DMS53 treated with DMSO at 0.1 percent for 48 hours (cell line): ENCODE measurements at regions not wholly inside any gene's neighbourhood (a gene's known extent, or its start where the extent isn't known, plus 50 kb on each side); places are given as distances from the start of the nearest gene placed in this dataset.
"Not testable (repeated sequence)": the region's sequence is repeated elsewhere in the genome, so short reads cannot be mapped to it uniquely, and the experiment has no call there.

Experiments
- DNase-seq: peaks from one replicate; lab custom pipeline; 2025; ENCODE audit not compliant: unreplicated experiment; lab: John Stamatoyannopoulos, UW

- no peak for DNase-seq
Measured at GRCh38 chr5:1654786-1655495, 131.2 kb upstream of the LPCAT1 start.

- DNase-seq = not testable (repeated sequence)
Measured at GRCh38 chr5:1653698-1654651, 130.2 kb upstream of the LPCAT1 start.

GRCh38 chr5:1652873-1653697 is 129.3 kb upstream of the LPCAT1 start:
- DNase-seq = no peak

- no peak for DNase-seq
Measured at GRCh38 chr5:1651971-1652872, 128.5 kb upstream of the LPCAT1 start.

- DNase-seq = no peak
Measured at GRCh38 chr5:1651250-1651649, 127.5 kb upstream of the LPCAT1 start.

GRCh38 chr5:1649554-1649953 is 125.8 kb upstream of the LPCAT1 start:
- no peak for DNase-seq

GRCh38 chr5:1648806-1649205 is 125.0 kb upstream of the LPCAT1 start:
- no peak for DNase-seq

DNA sequence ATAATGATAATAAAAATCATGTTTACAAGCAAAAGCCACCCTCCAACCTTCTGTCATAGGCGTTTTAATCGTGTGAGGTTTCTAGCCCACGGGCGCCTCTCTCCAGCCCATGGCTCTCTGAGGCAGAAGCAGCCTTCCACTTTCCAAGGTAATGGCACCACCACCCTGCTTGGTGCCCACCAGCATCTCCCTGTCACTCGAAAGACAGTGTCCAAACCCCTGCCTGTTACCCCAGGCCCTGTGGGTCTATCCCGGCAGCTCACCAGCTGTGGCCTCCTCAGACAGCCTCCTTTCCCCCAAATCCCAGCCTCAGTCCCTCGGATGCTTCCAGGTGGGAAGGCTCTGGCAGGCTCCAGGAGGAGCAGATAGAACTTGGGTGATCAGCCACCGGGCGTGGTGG is 123.8 kb upstream of the LPCAT1 start:
- no peak for DNase-seq

DNA sequence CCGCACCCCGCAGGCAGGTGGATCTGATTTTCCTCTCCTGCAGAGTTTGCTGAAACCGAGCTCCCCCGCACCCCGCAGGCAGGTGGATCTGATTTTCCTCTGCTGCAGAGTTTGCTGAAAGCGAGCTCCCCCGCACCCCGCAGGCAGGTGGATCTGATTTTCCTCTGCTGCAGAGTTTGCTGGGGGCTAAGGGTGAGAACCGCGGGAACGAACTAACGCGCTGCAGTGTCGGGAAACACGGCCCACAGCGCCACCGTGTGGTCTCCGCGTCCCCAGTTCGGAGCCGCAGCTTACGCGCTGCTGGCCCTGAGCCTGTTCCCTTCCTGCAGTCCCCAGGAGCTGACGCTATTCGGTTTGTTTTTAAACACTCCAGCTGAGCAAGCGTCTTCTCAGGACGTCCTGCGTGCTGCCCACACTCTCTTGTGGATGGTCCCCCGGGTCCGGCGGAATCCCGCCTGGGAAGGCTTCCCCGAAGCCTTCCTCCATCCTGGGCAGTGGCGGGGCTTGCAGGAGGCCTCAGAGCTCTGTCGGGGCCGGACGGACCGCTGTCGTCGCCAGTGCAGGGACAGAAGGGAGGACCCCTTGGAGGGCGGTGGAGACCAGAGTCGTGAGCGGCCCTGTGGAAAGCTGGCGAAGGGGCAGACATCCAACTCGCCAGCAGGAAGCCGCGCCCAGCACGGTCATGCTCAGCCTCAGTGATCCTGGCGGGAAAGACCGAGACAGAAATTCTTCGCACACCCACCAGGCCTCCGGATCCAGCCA is 121.2 kb upstream of the LPCAT1 start:
- DNase-seq = peak; percentile 82

DNA sequence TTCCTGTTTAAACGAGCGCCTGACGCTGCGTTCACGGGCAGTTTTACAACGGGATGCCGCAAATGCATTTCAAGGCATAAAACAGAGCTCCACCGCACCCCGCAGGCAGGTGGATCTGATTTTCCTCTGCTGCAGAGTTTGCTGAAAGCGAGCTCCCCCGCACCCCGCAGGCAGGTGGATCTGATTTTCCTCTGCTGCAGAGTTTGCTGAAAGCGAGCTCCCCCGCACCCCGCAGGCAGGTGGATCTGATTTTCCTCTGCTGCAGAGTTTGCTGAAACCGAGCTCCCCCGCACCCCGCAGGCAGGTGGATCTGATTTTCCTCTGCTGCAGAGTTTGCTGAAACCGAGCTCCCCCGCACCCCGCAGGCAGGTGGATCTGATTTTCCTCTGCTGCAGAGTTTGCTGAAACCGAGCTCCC is 120.6 kb upstream of the LPCAT1 start:
- not testable (repeated sequence) for DNase-seq

DNA sequence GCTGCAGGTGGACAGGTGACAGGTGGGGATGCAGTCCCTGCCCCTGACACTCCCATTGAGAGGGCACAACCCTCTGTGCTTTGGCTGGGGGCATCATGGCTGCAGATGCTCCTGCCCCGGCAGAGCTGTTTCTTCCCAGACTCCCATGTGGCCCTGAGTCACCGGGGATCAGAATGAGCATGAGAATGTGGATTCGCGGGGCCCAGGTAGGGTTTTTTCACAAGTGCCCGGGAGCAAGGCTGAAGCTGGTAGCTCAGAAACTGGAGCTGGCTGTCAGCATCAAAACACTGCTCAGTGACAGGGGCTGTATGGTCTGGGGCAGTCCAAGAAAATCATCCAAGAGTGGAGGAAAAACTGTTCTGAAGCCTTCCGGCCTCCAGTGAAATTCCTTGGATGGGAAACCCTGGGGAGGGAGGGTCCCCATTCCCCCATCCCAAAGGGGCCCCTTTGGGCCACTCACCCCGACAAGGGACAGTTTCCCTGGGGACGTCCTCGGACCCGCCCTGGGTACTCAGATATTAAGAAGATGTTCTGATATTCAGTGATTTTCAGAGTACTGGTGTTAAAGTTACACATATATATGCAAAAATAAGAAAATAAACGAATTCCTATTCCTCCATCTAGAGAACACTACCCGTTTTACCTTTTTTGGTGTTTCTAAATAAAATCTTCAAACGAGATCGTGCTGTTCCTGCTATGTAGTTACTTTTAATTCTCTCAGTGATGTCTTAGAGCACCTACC is 120.1 kb upstream of the LPCAT1 start:
- DNase-seq = no peak

- no peak for DNase-seq
Measured at GRCh38 chr5:1642621-1643061, 118.9 kb upstream of the LPCAT1 start.

GRCh38 chr5:1642221-1642620 is 118.5 kb upstream of the LPCAT1 start:
- no peak for DNase-seq

- peak; percentile 96 for DNase-seq
Measured at GRCh38 chr5:1641560-1642166, 117.9 kb upstream of the LPCAT1 start.

DNA sequence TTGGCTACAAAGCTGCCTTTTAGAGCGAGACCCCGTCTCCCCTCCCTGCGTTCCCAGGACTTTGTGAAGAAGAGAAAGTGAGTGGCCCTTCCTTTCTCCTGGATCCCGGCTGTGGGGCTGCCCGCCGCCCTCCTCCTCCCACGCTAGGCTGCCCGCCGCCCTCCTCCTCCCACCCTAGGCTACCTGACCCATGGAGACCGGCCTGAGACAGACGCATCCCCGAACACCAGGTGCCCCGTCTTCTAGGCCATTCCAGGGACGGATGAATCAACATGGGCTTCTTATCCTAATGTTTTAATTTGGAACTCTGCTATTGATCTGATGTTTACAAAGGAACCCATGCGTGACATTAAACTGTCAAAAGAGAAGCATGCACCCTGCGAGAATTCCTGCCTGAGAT is 117.3 kb upstream of the LPCAT1 start:
- DNase-seq = no peak

DNA sequence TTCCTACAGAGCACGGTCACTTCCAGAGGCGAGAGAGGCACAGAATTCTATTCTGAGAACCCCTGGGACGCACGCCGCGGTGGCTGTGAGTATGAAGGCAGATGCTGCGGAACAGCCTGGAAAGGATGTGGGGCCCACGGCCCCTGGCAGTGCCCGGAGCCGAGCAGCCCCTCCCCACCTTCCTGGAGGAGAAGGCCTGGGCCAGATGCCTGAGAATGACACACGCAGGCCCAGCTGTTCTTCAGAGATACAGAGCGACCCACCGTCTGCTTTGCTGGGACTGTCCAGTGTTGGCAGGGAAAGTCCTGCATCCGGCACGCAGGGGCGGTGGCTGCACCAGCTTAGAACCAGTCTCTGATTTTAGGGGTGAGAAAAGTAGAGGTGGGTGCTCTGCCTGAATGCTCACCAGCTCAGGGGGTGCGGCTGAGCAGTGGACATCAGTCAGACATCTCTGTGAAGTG is 116.7 kb upstream of the LPCAT1 start:
- DNase-seq = no peak

DNA sequence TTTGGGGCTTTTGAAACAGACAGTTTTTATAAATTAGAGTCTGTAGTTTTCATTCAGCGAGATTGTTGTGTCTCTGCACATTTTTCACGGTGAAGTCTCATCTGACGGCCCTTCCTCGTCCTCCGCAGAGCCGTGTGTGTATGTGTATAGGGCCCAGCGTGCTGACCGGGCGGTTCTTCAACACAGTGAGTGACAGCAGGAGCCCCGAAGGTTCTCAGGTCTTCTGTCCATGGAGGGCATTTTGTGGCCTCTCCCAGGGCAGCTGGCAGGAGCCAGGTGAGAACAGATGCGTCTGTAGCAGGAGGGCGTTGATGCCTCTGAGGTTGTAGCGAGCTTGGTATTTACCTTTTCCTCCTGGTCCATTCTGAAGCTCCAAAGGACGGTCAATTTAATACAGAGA is 116.0 kb upstream of the LPCAT1 start:
- no peak for DNase-seq

DNA sequence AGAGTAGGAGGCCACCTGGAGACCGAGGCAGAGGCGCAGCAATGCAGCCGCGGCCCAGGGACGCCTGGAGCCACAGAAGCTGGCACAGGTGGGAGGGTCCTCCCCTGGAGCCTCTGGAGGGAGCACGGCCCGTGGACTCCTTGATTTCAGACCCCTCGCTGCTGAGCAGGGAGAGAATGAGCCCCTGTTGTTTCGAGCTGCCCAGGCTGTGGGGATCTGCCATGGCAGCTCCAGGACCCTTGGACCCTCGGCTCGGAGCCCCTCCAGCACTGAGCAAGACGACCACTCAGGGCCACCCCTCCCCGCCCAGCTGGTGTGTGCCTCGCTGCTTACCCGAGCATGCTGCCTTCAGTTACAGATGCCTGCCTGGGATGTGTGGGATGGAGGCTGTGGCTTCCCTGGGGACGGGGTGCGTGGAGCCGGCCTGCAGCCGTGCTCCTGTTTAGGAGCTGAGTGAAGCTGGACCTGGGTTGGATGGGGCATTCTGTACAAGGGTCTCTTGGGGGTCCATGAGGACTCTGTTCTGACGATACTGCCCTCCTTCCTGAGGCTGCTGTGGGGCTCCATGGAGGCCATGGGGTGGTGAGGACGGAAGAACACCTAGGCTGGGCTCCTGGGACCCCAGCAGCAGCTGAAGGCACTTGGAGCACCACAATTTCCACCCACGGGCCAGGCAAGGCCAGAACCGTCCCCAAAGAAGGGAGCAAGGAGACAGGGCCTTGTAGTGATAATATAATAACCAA is 115.1 kb upstream of the LPCAT1 start:
- DNase-seq = no peak
